Epithelial cell of proximal tubule (primary cell): ENCODE measurements at regions not wholly inside any gene's neighbourhood (a gene's known extent, or its start where the extent isn't known, plus 50 kb on each side); places are given as distances from the start of the nearest gene placed in this dataset.

Experiments
- DNase-seq: peaks from one replicate; pipeline ENCODE4 v3.0.0-alpha.2; 2011; ENCODE audit warnings: low read depth
- H3K4me3 ChIP-seq: 2 replicates; pipeline ENCODE4 v1.5.1; 2011; ENCODE audit warnings: low read depth, mild to moderate bottlenecking, low read length
- CTCF ChIP-seq: conservative IDR thresholded peaks from 2 replicates; pipeline ENCODE4 v1.5.1; 2012; ENCODE audit warnings: low read depth, mild to moderate bottlenecking, low read length

DNA sequence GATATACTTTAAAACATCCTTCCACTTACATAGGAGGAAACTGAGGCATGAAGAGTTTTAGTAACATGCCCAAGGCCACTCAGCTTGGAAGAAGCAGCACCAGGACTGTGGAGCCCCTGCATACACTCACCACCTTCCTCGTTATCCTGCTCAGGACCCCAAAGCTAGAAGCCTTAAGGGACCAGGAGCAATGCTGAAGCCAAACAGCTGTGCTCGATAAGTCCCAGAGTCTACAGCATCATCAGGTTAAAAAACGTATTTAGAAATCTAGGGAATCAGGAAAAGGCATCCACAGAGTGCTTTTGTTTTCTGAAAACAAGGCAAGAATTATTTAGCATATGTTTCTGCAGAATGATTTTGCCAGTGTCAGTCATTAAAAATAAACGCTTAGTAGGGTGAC lies 301.7 kb upstream of the ESRRG start:
- no peak for DNase-seq
- TF ChIP-seq CTCF, result no peak
- H3K4me3 ChIP-seq, result no peak overlapping the region

GRCh38 chr1:217021956-217022355 lies 298.7 kb upstream of the ESRRG start:
- TF ChIP-seq CTCF, result no peak
- H3K4me3 ChIP-seq, result no peak overlapping the region

DNA sequence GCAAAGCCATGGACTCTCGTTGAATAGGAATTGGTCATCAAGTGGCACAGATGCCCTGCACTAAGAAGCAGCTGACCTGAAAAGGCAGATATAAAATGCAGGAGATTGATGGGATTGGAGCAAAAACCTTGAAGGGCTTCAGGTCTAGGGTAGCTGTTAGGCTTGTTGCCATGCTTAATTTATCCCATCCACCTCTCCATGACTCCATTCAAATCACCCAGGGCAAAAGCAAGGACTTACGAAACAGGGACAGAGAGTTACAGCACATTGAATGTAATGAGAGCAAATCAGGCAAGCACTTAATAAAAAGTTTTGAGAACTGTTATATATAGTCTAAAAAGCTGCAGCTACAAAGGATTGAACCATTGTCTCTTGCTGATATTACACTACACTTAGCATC lies 298.2 kb upstream of the ESRRG start:
- TF ChIP-seq CTCF, result no peak
- H3K4me3 ChIP-seq, result no peak overlapping the region
- no peak for DNase-seq

More at GRCh38 chr1:217021956-217022355, 298.7 kb upstream of the ESRRG start:
- DNase-seq, result no peak

DNA sequence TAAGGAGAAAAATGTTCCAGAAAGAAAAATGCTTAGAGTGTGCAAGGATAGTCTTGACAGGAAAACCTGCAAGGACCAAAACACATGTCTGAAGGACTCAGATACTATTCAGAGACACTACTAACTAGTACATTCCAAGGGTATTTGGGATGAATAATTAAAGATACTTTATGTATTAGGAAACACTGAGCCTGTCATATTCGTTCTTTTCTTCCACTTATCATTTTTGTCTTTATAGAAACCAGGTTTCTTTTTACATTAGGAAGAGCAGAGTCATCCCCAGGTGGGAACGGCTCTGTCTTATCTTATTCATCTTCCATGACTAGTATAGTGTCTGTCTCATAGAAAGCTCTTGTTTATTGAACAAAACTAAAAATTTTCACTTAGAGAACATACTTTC lies 296.2 kb upstream of the ESRRG start:
- no peak for DNase-seq
- no peak overlapping the region for H3K4me3 ChIP-seq
- TF ChIP-seq CTCF, result no peak

DNA sequence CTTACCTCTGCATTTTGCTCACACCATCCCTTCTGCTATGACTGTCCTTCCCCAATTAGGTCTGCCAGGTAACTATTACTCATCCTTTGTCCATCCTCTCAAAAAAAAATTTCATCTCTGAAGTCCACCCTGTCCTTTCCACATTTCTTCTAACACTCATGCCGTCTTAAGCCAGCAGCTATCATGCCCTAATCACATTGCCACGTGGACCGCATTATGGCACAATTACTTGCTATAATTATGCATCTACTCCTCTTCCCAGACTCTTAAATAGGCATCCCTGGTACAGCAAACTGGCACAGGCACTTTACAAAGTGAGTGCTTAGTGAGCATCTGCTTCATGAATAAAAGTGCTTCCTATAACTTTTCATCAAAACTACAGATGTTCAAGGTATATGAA lies 295.4 kb upstream of the ESRRG start:
- DNase-seq, result no peak
- no peak for TF ChIP-seq CTCF
- H3K4me3 ChIP-seq, result no peak overlapping the region

GRCh38 chr1:217017165-217017564 lies 293.9 kb upstream of the ESRRG start:
- no peak for TF ChIP-seq CTCF
- DNase-seq, result no peak
- H3K4me3 ChIP-seq, result no peak overlapping the region

DNA sequence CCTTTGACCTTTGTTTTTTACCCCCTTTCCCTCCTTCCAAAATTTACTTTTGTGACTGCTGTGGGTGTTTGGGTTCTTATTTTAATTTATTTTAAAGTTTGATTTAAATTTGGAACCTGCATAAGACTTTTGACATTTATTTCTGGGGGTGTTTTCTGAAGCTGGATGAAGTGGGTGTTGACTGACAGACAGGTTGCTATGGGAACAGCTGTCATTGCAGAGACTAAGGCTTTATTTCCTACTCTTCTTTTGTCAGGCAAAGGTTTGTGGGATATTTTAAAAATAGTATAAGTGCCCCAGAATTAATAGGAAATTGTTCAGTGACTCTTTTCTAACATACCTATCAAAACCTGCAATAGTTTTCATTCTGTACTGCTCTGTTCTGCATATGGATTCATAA lies 290.8 kb upstream of the ESRRG start:
- no peak for TF ChIP-seq CTCF
- H3K4me3 ChIP-seq, result no peak overlapping the region
- no peak for DNase-seq
